GM21367 (cell line): ENCODE measurements at regions not wholly inside any gene's neighbourhood (a gene's known extent, or its start where the extent isn't known, plus 50 kb on each side); places are given as distances from the start of the nearest gene placed in this dataset.
"Not testable (repeated sequence)": the region's sequence is repeated elsewhere in the genome, so short reads cannot be mapped to it uniquely, and the experiment has no call there.

Source experiments
- ATAC-seq: cut with Tn5 transposase; IDR thresholded peaks from one replicate; pipeline ENCODE4 v1.9.1; 2021; ENCODE audit not compliant: unreplicated experiment

DNA sequence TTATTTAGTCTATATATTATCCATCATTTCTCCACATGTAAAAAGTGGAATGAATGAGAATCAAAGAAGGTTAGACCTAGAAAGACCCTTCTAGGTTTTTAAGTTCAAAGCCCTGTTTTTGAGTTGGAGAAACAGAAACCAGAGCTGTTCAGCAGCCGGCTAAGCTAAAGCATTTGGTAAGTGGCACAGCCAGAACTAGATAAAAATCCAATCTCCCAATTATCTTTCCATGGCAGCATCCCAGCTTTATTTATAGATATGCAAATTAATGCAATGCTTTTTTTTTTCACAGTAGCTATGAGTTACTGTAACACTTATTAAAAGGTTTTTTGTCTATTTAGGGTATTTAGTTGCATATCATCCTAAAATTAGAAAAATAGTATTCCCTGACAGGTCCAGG is 85.1 kb downstream of the NIBAN1 start:
- ATAC-seq = no peak

DNA sequence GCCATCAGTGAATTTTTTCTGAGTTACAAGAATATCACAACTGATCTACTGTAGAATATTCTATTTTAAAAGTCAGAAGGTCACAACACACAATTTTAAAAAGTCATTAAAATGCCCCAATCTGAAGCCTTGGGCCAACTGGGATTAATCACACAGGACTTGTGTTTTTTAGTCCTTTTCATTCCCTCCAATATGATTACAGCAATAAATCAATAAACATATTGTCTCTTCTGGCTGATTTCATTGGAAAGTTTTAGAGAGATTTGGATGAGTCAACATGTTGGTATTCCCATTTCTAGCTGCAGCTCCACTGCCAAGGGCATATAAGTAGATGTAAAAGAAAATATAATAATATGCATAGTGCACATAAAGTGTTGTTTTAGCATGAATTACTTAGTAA is 85.8 kb downstream of the NIBAN1 start:
- ATAC-seq = no peak

DNA sequence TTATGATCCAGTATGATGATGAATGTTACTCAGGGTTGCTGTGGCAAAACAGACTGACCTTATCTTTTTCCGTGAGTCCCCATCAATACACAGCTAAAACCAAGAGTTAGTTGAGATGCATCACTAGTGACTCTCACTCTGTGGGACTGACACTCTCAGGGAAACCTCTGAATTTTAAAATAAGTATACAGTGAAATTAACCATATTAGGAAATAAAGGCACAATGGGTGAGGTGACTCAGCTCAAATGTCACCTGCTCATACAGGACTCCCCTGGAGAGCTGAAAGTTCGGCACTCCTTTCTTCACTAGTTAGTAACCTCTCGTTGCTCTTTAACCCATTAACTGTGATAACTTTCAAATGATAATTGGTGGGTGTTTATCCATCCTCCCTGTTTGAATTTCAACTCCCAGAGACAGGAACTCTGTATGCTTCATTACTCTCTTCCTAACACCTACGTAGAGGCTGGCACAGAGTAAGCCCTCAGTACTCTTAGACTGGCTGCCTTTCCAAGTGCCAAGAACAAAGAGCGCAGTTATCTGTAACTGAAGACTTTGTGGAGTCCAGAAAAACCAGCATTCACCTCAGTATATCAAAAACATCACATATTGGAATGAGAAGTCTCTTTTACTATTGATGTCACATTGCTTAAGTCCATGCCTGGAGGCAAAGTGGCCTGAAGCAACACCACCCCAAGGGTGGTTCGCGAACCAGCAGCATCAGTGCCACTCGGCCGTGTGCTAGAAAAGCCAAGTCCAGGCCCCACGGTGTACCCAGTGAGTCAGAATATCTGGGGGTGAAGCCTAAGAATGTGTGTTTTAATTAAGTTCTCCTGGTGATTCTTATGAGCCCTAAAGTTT is 91.1 kb downstream of the NIBAN1 start:
- no peak for ATAC-seq

DNA sequence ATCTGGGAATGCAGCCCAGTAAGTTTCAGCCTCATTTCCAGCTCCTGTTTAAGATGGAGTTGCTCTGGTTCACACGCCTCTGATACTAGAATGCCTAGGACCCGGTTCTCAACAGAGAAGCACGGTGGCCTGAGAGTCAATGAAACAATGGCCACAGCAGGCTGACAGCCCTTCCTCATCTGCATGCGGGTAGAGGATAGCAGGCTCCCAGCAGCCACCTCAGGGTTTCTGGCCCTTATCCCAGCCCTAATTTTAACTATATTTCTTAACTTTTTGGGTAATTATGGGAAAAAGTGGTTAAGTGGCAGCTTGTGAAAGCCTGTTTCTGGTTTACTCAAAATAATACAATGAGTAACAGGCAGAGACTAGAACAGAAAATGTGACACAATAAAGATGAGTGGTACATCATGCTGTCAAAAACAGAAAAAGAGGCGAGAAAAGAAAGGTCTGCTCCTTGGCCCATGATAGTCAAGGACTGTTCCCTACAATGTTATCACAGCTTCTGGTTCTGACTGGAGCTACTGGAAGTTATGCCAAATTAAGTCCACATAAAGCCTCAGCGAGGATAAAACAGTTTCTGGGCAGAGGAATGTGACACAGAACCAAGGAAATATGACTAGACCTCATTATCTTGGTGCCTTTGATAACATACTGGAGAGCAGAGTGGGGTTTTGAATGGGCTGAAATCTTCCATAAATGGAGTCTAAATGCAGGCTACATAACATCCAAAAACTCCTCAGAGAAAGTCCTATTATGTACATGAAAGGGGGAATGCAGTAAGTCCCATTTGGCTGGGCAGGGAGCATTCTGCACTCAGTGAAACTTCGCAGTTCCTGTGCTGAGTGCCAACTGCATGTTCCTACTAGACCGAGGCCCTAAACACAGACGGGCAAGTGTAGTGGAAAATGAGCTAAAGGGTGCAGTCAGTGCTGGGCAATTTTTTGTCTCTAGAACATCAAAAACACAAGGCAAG is 92.1 kb downstream of the NIBAN1 start:
- ATAC-seq = peak; percentile 56

DNA sequence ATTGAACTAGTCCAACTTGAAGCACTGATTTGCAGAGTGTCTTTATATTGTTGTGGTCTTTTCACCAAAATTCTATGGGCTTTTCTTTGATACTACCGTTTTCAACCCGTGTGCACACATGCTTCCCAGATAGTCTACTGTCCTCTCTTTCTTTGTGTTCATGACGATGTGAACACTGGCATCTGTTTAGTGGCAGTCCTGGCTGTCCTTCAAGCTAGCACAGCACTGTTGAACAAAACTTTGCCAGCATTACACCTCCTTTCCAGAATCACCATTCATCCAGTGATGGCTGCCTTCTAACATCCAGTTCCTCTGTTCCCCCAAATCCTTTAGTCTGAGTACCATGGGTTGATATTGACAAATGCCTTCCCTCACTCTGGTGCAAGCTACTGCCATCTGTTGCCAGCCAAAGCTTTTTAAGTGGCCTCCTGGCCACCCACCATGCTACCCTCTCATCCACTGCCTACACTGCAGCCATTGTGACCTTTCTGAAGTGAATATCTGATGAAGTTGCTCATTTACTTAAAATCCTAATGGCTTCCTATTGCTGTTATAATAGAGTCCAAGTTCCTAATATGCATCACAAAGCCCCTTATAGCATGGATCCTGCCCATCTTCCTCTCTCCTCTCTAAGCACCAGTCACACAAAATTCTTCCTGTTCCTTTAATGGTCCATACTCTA is 94.3 kb downstream of the NIBAN1 start:
- ATAC-seq = no peak

DNA sequence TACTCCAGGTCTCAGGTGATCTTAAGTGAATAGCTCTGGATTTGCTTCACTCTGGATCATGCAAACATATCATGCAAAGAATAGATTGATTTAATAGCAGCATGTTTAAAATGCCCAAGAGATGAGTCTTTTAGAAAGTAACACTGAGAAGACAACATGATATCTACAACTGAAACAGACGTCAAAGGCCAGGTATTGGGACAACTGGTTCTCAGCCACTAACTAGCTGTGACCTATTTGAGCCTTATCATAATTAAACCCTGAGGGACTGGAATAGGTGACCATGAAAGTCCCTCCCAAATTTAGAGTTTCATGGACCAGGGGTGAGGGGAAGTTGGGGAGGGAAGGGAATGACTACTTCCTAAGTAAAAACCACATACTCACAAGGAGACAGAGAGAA is 95.7 kb downstream of the NIBAN1 start:
- no peak for ATAC-seq

DNA sequence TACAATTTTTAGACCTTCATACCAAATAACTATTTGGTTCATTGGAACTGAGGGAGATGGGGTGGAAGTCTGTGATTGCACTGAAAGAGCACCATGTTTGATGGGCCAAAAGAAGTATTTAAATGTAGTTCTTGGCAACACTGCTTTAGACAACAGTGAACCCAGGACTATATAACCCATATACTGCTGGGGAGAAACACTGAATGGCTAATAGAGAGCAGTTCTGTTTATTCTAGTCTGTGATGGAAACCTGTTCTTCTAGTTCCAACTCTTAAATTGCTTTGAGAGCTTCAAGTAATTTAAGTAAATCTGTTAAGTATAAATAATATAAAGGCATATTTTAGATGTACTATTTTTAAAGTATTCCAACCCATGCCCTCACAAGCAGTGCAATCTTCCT is 96.3 kb downstream of the NIBAN1 start:
- no peak for ATAC-seq

DNA sequence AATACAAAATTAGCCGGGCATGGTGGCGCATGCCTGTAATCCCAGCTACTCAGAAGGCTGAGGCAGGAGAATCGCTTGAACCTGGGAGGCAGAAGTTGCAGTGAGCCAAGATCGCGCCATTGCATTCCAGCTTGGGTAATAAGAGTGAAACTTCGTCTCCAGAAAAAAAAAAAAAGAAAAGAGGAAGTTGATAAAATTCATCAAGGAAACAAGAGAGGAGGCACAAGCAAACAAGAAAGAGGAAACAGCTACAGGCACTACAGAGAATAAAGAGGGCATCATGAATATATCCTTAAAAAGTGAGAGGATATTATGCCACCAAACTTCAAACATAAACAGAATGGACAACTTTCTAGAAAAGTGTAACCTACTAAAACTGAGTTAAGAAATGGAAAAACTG is 98.3 kb downstream of the NIBAN1 start:
- not testable (repeated sequence) for ATAC-seq

DNA sequence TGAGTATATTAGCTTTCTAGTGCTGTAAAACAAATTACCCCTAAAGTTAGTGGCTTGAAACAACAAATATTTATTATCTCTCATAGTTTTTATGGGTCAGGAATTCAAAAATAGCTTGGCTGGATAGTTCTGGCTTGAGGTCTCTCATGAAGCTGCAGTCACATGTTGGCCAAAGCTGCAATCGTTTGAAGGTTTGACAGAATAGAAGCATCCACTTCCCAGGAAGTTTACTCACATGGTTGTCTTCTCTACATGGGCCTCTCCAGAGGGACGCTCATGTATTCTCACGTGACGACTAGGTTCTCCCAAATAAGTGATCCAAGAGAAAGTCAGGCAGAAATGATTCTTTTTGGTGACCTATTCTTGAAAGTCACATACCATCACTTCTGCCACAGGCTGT is 99.1 kb downstream of the NIBAN1 start:
- no peak for ATAC-seq

DNA sequence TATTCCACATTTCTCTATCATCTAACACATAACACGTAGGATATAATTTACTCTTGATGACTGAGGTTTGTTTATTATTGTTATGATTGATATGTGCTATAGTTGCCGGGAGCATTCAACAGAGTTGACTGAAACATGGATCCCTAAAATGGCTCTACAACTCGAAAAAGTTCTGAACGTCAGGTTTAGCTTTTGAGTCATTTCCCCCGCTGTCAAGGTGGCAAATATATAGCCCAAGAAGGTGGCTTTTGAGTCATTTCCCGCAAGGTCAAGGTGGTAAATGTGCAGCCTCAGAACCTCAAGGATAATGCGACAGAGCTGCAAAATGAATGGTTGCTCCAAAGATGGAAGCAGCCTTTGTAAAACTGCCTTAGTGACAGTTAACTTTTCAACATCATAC is 104.0 kb downstream of the NIBAN1 start:
- no peak for ATAC-seq

DNA sequence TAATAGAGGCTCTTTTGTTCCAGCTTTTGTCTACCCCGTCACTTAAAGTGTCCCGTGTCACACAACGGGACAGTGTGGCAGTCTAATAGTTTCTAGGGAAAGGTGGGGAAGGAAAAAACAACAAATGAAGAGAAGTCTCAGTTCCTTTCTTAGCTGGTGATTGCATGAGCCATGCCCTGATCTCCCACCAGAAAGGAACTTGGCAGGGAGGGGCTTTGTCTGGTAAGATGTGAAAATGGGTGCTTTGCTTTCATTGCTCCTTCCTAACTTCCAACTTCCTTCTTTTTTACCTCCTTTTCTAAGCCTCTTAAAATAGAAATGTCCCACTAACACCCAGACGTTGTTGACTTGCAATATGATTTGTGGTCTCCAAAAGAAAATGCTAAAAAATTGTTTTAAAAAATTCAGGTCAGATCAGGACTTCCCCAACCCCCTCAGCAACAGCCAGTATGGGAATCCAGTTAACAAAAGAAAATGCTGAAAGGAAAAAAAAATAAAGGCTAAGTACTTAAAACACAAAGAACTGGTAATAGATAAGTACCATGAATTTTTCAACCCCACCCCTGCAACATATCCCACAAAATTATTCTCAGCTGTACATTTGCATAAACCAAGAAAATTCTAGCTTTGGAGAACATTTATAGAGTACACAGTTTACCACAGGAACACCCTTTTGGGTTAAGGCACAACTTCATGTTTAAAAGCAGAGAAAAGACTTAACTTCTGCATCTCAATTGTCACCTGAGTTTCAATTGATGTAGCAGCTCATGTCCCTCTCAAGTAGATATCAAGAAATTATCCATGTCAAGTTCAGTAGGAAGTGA is 106.2 kb downstream of the NIBAN1 start:
- ATAC-seq = no peak

DNA sequence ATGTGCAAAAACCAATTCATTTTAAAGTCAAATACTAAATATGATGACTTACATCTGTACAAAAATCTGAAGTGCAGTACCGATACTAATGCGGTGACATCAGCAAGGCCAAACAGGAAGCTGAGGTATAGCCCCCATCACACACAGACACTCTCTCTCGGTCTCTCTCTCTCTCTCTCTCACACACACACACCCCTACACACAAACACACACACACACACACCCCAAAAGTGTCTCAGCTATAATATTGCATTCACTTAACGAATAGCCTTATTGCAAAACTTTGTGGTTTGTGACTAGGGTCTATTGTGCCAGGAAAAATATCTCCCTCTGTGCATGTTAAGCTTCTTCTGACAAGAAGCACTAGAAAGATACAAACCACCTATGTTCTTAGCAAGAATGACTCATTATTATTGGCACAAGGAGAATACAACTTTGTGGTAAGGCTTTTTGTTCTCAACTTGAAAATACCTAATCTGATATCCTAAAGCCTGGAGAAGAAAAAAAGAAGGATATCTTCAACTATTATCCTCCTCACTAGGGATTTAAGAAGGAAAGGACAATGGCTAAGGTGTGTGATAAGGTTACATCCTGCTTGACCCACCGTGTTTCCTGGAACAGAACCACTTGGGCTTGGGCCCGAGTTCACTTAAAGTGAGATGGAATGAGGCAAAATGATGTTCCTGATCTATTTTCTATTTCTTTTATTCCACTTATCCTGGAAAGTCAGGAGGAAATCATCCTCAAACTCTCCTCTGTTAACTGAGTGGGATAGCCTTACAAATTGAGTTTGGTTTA is 107.1 kb downstream of the NIBAN1 start:
- peak; percentile 96 for ATAC-seq

DNA sequence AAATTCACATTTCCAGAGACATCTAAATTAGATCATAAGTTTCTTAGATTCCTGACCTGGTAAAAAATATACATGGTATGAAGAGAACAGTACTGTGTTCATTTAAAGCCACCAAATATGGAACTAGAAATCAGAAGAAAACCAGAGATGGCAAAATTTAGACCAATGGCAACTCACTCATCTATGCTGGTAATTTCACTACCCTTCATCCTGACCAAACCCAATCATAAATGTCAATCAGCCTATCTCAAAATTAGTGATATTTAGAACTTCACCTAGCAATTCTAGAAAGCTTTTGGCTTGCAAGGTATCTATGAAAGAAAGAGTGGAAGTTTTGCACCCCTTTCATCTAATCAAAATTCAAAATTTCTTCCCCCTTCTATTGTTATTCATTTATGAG is 107.7 kb downstream of the NIBAN1 start:
- ATAC-seq = peak; percentile 16

DNA sequence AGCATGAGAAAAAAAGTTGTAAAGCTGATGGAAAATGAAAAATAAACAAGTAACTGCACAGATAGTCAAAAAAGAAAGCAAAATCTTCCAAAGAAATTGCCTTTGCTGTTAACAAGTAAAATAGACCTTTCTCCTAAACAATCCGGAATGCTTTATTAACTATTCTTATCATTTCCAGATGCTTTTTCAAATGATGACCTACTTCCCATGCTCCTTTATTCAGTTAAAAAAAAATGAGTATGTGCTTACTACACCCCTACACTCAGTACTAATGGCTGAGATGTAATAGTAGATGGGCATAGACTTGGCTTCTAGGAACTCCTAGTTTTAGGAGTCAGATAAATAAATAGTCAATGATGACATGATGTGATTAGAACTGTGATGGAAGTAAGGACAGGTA is 108.5 kb downstream of the NIBAN1 start:
- ATAC-seq = no peak

DNA sequence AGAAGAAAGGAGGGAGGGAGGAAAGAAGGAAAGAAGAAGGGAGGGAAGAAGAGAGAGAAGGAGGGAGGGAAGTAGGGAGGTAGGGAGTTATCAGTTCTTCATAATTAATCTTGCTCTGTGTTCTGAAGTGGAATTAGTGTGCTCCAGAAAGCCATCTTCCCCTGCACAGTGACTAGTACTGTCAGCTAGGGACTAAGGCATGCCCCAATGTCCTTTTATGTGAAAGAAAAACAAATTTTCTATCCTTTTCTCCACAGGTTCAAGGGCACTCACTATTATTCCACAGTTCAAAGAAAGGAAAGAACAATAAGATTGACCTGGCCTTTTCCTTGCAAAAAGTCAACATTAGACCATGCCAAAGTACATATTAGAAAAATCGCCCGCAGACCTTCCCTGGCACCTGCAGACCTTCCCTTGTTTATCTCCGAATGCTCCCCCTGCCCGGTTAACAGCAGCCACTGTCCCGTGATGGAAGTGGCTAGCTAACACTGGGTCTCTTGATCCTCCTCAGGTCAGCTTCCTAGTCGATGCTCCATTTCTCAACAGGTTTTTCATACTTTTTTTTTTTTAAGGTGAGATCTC is 107.2 kb upstream of the EDEM3 start:
- no peak for ATAC-seq

DNA sequence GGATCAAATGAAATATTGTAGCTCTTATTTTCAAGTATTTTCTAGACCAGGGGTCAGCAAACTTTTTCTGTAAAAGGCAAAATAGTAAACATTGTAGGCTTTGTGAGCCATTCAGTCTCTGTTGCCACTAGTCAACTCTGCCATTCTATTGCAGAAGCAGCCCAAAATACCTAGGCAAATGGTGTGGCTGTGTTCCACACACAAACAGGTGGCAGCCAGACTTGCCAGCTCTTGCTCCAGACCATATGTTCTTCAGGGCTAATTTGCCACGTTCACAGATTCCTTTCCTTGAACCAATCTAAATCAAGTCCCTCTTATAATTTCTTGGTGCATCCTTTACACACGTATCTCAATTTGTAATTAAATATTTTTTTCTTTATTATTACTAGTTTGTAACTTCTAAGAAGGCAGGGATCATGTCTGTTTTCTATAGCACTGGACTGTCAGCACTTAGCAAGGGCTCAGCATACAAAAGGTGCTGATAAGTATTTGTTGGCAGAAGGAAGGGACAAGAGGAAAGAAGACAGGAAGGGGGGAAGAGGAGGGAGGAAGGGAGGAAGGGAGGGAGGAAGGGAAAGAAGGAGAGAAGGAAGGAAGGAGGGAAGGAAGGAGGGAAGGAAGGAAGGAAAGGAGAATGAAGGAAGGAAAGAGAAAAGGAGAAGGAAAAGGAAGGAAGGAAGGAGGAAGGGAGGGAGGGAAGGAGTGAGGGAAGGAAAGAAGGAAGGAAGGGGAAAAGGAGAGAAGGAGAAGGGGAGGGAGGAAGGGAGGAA is 106.5 kb upstream of the EDEM3 start:
- peak; percentile 70 for ATAC-seq

DNA sequence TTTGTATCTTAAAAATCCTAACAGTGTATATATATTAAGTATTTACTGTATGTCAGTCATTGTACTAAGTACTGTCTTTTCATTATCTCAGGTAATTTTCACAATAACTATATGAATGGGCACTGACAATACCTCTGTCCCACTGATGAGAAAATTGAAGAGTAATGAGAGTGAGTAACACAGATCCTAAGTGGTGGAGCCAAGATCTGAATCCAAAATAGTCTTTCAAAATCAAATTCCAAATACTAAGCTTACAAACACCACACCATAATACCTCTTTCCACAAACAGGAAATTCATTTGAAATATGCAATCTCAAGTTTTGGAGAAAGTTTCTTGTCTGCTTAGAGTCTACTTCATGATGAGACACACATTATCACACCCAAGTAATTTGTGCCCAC is 105.9 kb upstream of the EDEM3 start:
- ATAC-seq = no peak

DNA sequence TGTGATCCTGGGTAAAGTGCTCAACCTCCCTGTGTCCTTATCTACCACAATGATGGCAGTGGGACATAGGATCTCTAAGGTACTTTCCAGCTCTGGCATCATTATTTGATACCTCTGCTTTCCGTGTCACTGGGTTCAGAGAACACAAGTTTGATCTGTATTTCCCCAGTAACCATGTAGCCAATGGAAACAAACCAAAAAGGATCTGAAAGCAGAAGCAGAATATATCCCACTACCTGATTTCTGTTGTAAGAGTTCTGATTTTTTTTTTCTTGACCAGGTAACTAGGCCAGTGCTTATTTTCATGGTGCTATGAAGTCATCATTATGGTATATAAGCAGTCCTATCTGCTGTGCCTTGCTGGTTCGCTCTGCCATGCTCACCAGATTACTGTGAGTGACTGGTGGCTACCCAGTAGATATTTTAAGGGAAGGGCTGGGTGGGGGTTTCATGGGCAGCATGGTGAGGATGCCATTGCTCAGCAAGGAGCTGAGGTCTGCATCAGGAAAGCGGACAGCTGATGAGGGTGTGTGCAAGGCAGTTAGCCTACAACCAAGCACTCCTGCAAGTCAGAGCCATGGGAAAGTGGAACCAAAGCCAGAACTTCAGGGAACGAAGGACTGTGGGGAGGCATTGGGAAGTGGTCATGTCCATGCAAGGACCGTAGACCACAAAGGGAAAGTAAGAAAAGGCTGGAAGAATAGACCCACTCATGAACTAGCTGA is 104.9 kb upstream of the EDEM3 start:
- peak; percentile 54 for ATAC-seq
